Islet of Langerhans (tissue), 1 donor: ENCODE measurements at regions not wholly inside any gene's neighbourhood (a gene's known extent, or its start where the extent isn't known, plus 50 kb on each side); places are given as distances from the start of the nearest gene placed in this dataset.
"Not testable (repeated sequence)": the region's sequence is repeated elsewhere in the genome, so short reads cannot be mapped to it uniquely, and the experiment has no call there.

Source experiments
- FAIRE-seq: peaks from one replicate; lab custom pipeline; 2011; peaks lifted over from hg19 to GRCh38; lab: Jason Lieb, UNC

DNA sequence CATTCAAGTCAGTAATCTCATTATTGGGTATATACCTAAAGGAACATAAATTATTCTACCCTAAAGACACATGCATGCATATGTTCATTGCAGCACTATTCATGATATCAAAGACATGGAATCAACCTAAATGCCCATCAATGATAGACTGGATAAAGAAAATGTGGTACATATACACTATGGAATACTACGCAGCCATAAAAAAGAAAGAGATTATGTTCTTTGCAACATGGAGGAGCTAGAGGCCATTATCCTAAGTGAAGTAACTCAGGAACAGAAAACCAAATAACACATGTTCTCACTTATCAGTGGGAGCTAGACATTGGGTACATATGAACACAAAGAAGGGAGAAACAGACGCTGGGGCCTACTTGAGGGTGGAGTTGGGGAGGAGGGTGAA, 471.4 kb downstream of the SIPA1L2 start:
- FAIRE-seq = not testable (repeated sequence)

DNA sequence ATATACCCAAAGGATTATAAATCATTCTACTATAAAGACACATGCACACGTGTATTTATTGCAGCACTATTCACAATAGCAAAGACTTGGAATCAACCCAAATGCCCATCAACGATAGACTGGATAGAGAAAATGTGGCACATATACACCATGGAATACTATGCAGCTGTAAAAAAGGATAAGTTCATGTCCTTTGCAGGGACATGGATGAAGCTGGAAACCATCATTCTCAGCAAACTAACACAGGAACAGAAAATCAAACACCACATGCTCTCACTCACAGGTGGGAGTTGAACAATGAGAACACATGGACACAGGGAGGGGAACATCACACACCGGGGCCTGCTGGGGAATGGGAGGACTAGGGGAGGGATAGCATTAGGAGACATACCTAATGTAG, 473.9 kb downstream of the SIPA1L2 start:
- FAIRE-seq = not testable (repeated sequence)

DNA sequence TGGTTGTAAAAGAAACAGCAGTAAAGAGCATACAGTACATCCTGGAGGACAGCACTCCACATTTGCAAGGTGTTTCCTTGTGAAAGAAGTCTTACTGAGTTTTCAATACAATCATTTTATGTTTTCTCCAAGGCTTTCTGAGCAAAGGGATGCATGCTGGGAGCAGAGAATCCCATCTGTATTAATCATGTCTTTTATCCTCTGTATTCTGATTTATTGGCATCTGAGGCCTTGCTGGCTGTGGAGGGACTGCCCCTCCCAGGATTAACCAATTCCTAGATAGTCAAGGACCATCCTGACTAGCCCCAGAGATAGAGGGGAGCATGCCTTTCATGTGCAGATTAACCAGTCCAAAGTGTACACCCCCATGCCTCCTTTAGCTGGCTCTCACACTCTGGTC, 476.3 kb downstream of the SIPA1L2 start:
- no peak for FAIRE-seq

GRCh38 chr1:232150770-232151548, 479.0 kb downstream of the SIPA1L2 start:
- FAIRE-seq = no peak

DNA sequence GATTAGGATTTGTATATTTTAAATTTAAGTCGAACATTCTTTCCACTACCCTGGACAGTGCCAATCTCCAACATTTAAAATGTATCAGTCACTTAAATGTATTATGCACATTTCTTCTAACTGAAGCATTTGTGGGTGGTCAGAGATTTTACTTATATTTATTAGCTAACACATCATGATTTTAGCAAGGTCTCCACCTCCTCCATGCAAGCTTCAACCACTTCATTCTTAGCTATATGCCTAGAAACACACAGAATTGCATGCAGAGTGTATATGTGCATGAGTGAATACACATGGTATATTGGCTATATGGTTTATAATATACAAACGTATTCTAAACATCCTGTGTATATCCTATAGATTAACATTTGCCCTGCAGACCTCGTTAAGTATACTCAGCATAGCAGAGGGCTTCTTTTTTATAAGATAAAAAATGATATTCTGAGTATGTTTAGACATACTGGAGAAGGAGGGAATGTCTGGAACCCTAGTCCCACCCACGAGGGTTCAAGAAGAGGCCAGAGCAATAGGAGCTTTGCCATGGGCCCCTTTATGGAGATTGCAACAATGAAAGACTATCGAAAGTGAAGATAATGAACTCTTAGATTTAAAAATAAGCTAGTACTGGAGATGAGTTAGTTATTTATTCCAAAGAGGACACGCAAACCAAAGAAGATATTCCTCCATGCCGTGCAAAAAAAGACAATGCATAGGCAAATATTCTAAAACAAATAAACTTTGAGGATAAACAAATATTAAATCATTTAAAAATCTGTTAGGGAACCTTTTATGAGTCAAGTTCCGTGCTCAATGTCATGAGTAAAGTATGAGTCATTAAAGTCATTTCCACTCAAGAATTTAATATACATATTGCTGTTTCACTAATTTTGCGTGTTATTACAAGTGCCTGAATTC, 480.4 kb downstream of the SIPA1L2 start:
- FAIRE-seq = no peak

GRCh38 chr1:232147215-232147614, 482.7 kb downstream of the SIPA1L2 start:
- no peak for FAIRE-seq

DNA sequence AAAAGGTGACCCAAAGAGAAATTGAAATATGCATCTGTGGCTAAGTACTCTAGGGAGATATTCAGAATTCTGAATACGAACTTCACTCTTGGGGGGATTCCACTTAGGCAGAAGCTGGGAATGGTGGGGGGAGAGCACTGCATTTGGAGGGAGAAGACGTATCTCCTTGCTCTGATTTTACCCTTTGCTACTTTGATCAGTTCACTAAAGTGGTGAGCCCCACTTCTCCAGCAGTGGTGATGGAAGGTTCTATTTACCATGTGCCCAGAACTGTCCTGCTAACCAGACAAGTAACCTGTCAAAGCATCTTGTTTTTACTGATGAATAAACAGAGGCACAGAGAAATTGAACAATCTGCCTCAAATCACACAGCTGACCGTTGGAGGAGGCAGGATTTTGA, 483.4 kb downstream of the SIPA1L2 start:
- no peak for FAIRE-seq

- no peak for FAIRE-seq
Measured at GRCh38 chr1:232145768-232146167, 484.2 kb downstream of the SIPA1L2 start.

DNA sequence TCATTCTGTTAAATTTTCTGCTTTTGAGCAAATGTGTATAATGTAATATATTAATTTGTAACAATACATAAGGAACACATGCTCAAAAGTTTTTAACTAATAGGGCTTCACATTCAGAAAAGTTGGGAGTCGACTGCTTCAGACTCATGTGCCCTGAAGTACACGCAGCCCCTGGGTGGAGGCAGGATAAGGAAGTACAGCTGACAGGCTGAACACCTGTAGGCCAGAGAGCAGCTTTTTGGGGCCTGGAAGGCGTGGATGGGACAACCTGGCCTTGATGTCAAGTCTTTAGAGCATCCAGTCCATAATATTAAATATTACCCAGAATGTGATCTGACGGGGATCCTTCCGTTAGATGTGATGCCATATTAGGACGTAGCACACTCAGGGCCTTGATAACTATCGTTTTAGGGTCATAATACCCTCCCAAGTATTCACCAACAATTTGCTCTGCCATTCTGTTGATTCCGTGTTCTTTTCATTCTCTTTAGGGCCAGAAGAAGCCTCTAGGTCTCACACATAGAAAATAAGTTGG, 485.2 kb downstream of the SIPA1L2 start:
- FAIRE-seq = no peak

DNA sequence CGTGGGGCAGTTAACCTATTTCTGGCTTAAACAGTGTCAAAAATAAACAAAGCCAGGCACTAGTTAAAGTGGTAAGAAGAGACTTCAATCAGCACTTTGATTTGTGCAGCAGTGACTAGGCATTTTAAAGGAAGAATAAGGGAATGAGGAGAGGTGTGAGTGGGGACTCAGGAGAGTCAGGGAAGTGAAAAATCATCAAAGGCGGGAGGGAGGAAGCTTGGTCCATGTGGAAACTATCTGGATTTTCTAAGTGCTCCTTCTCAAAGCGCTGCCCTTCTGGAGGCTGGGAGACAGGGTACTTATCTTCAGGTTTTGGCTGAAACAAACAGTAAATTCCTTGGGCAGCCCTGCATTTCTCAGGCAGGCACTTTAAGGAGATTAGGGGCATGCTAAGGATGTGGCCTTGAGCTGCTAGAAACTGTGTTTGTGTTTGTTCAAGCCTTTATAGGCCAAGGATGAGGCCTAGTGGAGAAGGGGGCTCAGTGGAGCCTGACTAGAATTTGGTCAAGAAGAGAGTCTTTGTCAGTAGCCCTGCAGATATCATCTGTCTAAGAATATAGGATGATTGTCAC, 486.5 kb downstream of the SIPA1L2 start:
- no peak for FAIRE-seq

DNA sequence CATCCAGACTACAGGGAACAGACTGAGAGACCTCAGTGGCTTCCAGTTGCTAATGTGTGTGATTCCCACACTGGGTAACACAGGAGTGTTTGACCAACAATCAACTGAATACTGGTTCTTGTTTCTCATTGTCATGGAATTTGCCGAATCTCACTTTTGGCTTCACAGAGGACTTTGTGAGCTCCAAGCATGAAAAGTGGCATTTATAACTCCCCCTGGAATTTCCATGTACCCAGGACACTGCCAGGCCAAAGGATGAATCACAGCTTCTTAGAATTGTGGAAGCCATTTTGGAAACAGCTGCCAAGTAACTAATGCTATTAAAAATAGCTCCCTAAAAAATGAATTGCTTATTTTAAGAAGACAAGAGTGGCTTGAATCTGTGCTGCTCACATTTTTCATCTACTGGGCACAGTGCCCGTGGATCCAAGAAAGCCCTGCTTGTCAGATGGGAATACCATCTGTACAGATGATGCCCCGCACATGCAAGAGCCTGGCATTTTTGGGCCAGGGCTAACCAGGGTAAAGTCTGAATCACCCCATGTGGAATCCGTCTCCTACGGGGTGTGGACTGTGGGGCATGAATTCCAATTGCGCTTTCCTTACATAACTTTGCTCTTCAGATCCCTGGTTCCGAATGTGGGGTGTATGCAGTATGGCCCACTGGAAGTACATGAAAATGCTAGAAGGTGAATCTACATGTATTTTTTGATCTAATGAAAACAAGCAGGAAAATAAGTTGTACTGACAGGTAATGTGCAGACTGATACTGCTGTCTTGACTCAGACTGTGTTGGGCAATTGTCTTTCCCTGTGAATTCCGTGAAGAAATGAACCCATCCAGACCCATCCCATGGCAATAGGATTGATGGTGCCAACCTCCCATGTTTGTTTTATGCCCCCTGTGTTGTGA, 487.3 kb downstream of the SIPA1L2 start:
- FAIRE-seq = no peak

DNA sequence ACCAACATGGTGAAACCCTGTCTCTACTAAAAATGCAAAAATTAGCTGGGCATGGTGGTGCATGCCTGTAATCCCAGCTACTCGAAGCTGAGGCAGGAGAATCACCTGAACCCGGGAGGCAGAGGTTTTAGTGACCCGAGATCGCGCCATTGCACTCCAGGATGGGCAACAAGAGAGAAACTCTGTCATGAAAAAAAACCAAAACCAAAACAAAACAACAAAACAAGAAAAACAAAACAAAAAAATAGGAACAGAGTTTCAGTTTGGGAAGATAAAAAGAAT, 488.8 kb downstream of the SIPA1L2 start:
- not testable (repeated sequence) for FAIRE-seq

- no peak for FAIRE-seq
Measured at GRCh38 chr1:232140419-232141166, 489.3 kb downstream of the SIPA1L2 start.

DNA sequence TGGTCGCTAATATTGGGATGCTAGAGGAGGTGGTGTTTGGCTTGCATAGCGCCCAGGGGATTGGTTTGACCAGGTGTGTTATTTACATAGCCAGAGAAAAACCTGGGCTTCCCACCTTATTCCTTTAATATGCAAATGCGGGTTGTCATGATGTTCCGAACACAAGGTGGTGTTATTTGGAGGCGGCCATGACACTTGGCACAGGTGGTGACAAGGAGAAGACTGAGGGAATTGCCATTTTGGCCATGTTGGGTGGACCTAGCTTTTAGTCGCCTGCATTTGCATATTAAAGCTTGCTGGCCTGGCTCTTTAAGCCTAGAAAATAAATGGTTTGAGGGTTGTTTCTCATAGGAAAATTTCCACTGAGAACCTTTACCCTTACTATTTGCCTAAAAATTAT, 490.5 kb downstream of the SIPA1L2 start:
- FAIRE-seq = no peak

DNA sequence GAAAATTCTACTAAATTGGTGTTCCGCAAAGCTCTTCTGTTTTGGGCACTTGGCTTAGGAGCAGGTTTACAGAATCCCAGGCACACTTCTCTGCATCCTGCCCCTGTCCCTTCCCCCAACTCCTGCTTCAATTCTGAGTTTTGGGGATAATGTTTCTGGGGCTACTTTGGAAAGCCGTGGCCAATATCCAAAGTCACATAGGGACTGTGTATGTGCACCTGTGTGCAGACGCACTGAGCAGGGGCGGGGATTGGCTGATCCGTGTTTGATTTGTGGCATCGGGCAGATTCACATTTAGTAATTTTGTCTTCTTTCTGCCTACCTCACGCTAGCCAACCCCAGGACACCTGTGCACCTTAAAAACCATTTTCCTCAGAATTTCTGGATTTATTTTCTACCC, 491.9 kb downstream of the SIPA1L2 start:
- no peak for FAIRE-seq

- no peak for FAIRE-seq
Measured at GRCh38 chr1:232137066-232137465, 492.9 kb downstream of the SIPA1L2 start.

- no peak for FAIRE-seq
Measured at GRCh38 chr1:232136136-232136535, 493.8 kb downstream of the SIPA1L2 start.

GRCh38 chr1:232134365-232134764, 495.6 kb downstream of the SIPA1L2 start:
- FAIRE-seq = no peak

DNA sequence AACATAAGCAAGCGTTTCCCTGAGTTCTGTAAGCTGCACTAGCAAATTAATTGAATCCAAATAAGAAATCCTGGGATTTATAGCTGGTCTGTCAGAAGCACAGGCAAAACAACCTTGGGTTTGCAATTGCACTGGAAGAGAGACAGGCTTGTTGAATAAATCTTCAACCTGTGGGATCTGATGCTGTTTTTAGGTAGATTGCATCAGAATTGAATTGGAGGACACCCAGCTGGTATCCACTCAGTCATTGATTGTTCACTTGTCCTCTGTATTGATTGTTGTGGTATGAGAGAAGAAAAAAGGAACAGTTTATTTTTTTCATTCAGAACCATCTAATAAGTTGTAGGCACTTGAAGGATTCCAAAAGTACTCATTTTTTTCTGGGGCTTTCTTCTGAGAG, 497.4 kb downstream of the SIPA1L2 start:
- FAIRE-seq = no peak

DNA sequence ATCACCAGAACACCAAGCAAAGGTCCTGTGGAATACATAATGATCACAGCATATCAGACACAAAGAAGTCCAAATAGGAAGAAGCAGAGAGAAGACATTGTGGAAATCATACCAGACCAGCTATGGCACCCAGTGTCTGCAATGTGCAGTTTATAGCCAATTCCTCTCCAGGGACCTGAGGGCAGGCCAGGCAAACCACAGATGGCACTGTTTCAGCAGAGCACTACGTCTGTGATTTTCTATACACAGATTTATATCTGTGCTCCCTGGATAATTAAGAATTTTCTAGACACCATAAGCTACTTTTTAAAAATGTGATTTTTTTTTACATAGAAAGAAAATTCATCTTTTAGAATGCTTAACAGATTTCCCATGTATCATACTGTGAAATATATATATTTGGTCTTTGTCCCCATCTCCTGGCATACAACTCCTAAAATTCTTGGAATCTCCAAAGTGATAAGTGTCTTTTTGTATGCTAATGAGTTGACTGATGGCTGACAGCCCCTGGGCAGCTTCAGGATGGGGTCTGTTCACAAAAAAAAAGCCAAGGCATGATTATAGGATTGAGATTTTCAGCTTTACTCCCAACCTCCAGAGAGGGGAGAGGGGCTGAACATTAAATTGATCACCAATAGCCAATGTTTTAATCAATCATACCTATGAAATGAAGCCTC, 498.1 kb downstream of the SIPA1L2 start:
- no peak for FAIRE-seq
